ENCODE measurements at regions not wholly inside any gene's neighbourhood (a gene's known extent, or its start where the extent isn't known, plus 50 kb on each side); places are given as distances from the start of the nearest gene placed in this dataset.

DNA sequence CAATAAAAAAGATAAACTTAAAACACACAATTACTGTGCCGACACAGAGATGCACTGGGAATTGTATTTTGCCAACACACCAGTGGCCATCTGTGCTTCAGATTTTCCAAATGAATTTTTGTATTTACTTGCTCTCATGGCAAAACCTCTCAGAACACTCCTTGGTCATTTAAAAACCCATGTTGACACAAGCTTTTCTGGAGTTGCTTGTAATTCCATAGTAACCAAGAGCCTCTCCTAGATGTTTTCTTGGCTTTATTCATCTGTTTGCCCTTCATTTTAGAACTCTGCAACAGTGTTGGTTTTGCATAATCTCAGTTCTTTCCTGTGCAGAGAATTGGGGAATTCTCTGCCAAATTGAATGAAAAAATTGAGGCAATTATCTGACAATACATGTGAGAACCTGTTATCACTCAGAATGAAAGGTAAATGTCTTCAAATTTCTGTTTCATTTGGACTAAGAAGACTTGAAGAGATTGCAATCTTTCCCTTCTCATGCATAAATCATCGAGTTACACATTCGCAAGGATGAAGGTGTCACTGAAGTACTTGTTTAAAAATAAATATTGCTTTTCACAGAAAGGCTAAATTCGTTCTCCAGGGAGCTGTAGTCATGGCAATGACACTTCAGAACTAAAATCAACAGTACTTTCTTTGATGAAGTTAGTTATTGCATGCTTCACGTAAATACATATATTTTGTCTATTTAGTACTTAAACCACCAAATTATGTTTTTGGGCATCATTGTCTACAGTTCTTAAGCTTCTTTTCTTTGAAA, 301.8 kb upstream of the CTSO start:
- CTCF ChIA-PET (ENCODE audit: unreplicated experiment), result no interaction called here
- no TSS peak for BruUV-seq (replicated peaks)

DNA sequence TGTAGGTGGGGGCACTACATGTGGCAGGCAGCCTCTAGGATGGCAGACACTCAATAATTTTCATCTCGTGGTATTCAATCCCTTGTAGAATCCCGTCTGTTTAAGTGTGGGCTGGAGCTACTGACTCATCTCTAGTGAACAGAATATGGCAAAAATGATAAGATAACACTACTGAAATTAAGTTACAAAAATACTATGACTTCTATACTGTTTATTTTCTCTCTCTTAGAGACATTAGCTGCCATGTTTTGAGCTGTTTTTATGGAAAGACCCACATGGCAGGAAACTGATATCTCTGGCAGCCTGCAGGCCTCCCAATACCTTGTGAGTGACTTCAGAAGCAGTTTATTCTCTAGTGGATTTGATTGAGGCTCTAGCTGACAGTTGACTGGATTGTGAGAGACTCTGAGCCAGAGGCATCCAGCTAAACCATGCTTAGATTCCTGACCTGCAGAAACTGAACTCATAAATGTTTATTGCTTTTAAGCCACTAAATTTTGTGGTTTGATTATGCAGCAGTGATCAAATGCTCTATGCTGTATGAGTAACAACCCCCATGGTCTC, 298.8 kb upstream of the CTSO start:
- CTCF ChIA-PET (ENCODE audit: unreplicated experiment), result no interaction called here
- DNase-seq (ENCODE audit: low spot score), result no peak
- no TSS peak for BruUV-seq (replicated peaks)
- Histone ChIP-seq H3K79me2 (ENCODE audit: insufficient read depth, low read depth, low read length) (no peaks in the 10 kb centered on the region), H3K9me3 (ENCODE audit: low read length) (no peaks in the 10 kb centered on the region), H3K27ac (ENCODE audit: low read depth, low read length, poor library complexity, severe bottlenecking) (no peak overlapping the region), H3K4me3 (ENCODE audit: low read depth, low read length, poor library complexity, severe bottlenecking) (no peak overlapping the region), H3K9me2 (ENCODE audit: insufficient read depth, low read length) (no peaks in the 10 kb centered on the region), H3K36me3 (ENCODE audit: insufficient read depth, low read length) (no peaks in the 10 kb centered on the region), H4K20me1 (ENCODE audit: insufficient read depth, low read length) (no peaks in the 10 kb centered on the region), H2AFZ (ENCODE audit: low read length) (no peak overlapping the region), H3K4me2 (ENCODE audit: low read length) (no peak overlapping the region), H3K4me1 (ENCODE audit: insufficient read depth, low read length, poor library complexity, severe bottlenecking) (no peaks in the 10 kb centered on the region)
- POLR2A ChIA-PET, result interaction anchor here (0.6 kb wide), 1 partner anchor 1303 kb away, joined by 6 read pairs; no protein-coding TSS in a partner anchor
- intact Hi-C loops (cut with micrococcal nuclease; ENCODE audit: unreplicated experiment), result no loop called here
- TF ChIP-seq, protein P1, sequence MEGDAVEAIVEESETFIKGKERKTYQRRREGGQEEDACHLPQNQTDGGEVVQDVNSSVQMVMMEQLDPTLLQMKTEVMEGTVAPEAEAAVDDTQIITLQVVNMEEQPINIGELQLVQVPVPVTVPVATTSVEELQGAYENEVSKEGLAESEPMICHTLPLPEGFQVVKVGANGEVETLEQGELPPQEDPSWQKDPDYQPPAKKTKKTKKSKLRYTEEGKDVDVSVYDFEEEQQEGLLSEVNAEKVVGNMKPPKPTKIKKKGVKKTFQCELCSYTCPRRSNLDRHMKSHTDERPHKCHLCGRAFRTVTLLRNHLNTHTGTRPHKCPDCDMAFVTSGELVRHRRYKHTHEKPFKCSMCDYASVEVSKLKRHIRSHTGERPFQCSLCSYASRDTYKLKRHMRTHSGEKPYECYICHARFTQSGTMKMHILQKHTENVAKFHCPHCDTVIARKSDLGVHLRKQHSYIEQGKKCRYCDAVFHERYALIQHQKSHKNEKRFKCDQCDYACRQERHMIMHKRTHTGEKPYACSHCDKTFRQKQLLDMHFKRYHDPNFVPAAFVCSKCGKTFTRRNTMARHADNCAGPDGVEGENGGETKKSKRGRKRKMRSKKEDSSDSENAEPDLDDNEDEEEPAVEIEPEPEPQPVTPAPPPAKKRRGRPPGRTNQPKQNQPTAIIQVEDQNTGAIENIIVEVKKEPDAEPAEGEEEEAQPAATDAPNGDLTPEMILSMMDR (conservative IDR thresholded peaks at IDR 0.05; ENCODE audit: low read length), result no peak
- TF ChIP-seq EZH2phosphoT487 (IDR thresholded peaks at IDR 0.05; ENCODE audit: borderline replicate concordance, low read depth, low read length), result no peak

More for the DNA sequence above, 301.8 kb upstream of the CTSO start:
- intact Hi-C loops (cut with micrococcal nuclease; ENCODE audit: unreplicated experiment), result no loop called here
- H4K20me1 ChIP-seq (ENCODE audit: insufficient read depth, low read length), result no peaks in the 10 kb centered on the region
- no peak overlapping the region for H3K4me2 ChIP-seq (ENCODE audit: low read length)
- no peak for DNase-seq (ENCODE audit: low spot score)
- H3K27ac ChIP-seq (ENCODE audit: low read depth, low read length, poor library complexity, severe bottlenecking), result no peak overlapping the region
- no peaks in the 10 kb centered on the region for H3K9me3 ChIP-seq (ENCODE audit: low read length)
- TF ChIP-seq, protein P1 (conservative IDR thresholded peaks at IDR 0.05; ENCODE audit: low read length), result no peak
- TF ChIP-seq EZH2phosphoT487 (IDR thresholded peaks at IDR 0.05; ENCODE audit: borderline replicate concordance, low read depth, low read length), result no peak
- H3K4me1 ChIP-seq (ENCODE audit: insufficient read depth, low read length, poor library complexity, severe bottlenecking), result no peaks in the 10 kb centered on the region
- H3K4me3 ChIP-seq (ENCODE audit: low read depth, low read length, poor library complexity, severe bottlenecking), result no peak overlapping the region
- H2AFZ ChIP-seq (ENCODE audit: low read length), result no peak overlapping the region
- no peaks in the 10 kb centered on the region for H3K79me2 ChIP-seq (ENCODE audit: insufficient read depth, low read depth, low read length)
- no peaks in the 10 kb centered on the region for H3K9me2 ChIP-seq (ENCODE audit: insufficient read depth, low read length)
- POLR2A ChIA-PET, result interaction anchor here (0.7 kb wide), 1 partner anchor 1082 kb away, joined by 3 read pairs; no protein-coding TSS in a partner anchor
- H3K36me3 ChIP-seq (ENCODE audit: insufficient read depth, low read length), result no peaks in the 10 kb centered on the region

Data from OCI-LY7 (cell line).